HEK293T (cell line): ENCODE measurements at regions not wholly inside any gene's neighbourhood (a gene's known extent, or its start where the extent isn't known, plus 50 kb on each side); places are given as distances from the start of the nearest gene placed in this dataset.

Experiments
- ARNT ChIP-seq: fragments of 450-650 bp; IDR thresholded peaks from 2 replicates; pipeline ENCODE4 v1.6.1; 2017; ENCODE audit warnings: mild to moderate bottlenecking
- BHLHE40 ChIP-seq: fragments of 450-650 bp; IDR thresholded peaks from 2 replicates; pipeline ENCODE4 v1.6.1; 2016; ENCODE audit warnings: mild to moderate bottlenecking, moderate library complexity, borderline replicate concordance
- ELF4 ChIP-seq: fragments of 450-650 bp; IDR thresholded peaks from 2 replicates; pipeline ENCODE4 v1.6.1; 2017; ENCODE audit warnings: antibody characterized with exemption
- FOXA1 ChIP-seq: fragments of 450-650 bp; IDR thresholded peaks from 2 replicates; pipeline ENCODE4 v1.6.1; 2016; ENCODE audit warnings: mild to moderate bottlenecking
- FOXK2 ChIP-seq: fragments of 450-650 bp; IDR thresholded peaks from 2 replicates; pipeline ENCODE4 v1.6.1; 2016; ENCODE audit warnings: mild to moderate bottlenecking
- FOXM1 ChIP-seq: fragments of 450-650 bp; IDR thresholded peaks from 2 replicates; pipeline ENCODE4 v1.6.1; 2017; ENCODE audit warnings: mild to moderate bottlenecking, borderline replicate concordance
- HDGF ChIP-seq: fragments of 450-650 bp; IDR thresholded peaks from 2 replicates; pipeline ENCODE4 v1.6.1; 2017; ENCODE audit warnings: antibody characterized with exemption, borderline replicate concordance
- LEF1 ChIP-seq: fragments of 450-650 bp; IDR thresholded peaks from 2 replicates; pipeline ENCODE4 v1.6.1; 2017; ENCODE audit warnings: mild to moderate bottlenecking, borderline replicate concordance
- NFRKB ChIP-seq: fragments of 450-650 bp; IDR thresholded peaks from 2 replicates; pipeline ENCODE4 v1.6.1; 2016; ENCODE audit warnings: mild to moderate bottlenecking, moderate library complexity
- PKNOX1 ChIP-seq: fragments of 450-650 bp; IDR thresholded peaks from 2 replicates; pipeline ENCODE4 v1.6.1; 2016
- SP1 ChIP-seq: fragments of 450-650 bp; IDR thresholded peaks from 2 replicates; pipeline ENCODE4 v1.6.1; 2017
- SUZ12 ChIP-seq: fragments of 450-650 bp; IDR thresholded peaks from 2 replicates; pipeline ENCODE4 v1.6.1; 2016; ENCODE audit warnings: mild to moderate bottlenecking

- no peak for TF ChIP-seq PKNOX1
- TF ChIP-seq NFRKB, result no peak
- TF ChIP-seq FOXK2, result no peak
- TF ChIP-seq SUZ12, result no peak
- no peak for TF ChIP-seq ARNT
- no peak for TF ChIP-seq SP1
- no peak for TF ChIP-seq BHLHE40
- TF ChIP-seq HDGF, result no peak
- TF ChIP-seq FOXA1, result no peak
- TF ChIP-seq ELF4, result no peak
- TF ChIP-seq LEF1, result no peak
- no peak for TF ChIP-seq FOXM1
Observed at GRCh38 chr20:54320148-54320607, 112.3 kb downstream of the PFDN4 start.
